SJSA1 (cell line): ENCODE measurements at regions not wholly inside any gene's neighbourhood (a gene's known extent, or its start where the extent isn't known, plus 50 kb on each side); places are given as distances from the start of the nearest gene placed in this dataset.

Source experiments
- DNase-seq, 2 experiments: peaks; one replicate each; pipeline ENCODE4 v3.0.0-alpha.2; 2015 to 2020; ENCODE audit warnings: low spot score in 2 of 2, low read depth in 1 of 2
- H3K27ac ChIP-seq: fragments of 250-450 bp; sonication (Bioruptor Pico); 2 replicates; pipeline ENCODE4 v1.5.1; 2020; ENCODE audit warnings: mild to moderate bottlenecking, moderate library complexity
- H3K27me3 ChIP-seq: fragments of 250-450 bp; sonication (Bioruptor Pico); replicated peaks from 2 replicates; pipeline ENCODE4 v1.5.1; 2020; ENCODE audit warnings: mild to moderate bottlenecking, moderate library complexity
- H3K36me3 ChIP-seq: fragments of 250-450 bp; sonication (Bioruptor Pico); 2 replicates; pipeline ENCODE4 v1.5.1; 2020; ENCODE audit warnings: mild to moderate bottlenecking
- H3K4me1 ChIP-seq: fragments of 250-450 bp; sonication (Bioruptor Pico); replicated peaks from 2 replicates; pipeline ENCODE4 v1.6.1; 2021; ENCODE audit warnings: mild to moderate bottlenecking
- H3K4me3 ChIP-seq: fragments of 250-450 bp; sonication (Bioruptor Pico); 2 replicates; pipeline ENCODE4 v1.5.1; 2020; ENCODE audit warnings: mild to moderate bottlenecking
- H3K9me3 ChIP-seq: fragments of 250-450 bp; sonication (Bioruptor Pico); replicated peaks from 2 replicates; pipeline ENCODE4 v1.5.1; 2020; ENCODE audit warnings: mild to moderate bottlenecking

GRCh38 chr3:124229420-124229819 is 237.5 kb upstream of the ROPN1 start:
- no peaks in the 10 kb centered on the region for H3K27me3 ChIP-seq
- H3K9me3 ChIP-seq, result no peaks in the 10 kb centered on the region; the same call in 1 of the 2 replicates
- no peak overlapping the region for H3K27ac ChIP-seq
- no peak overlapping the region for H3K4me3 ChIP-seq
- no peaks in the 10 kb centered on the region for H3K36me3 ChIP-seq
- DNase-seq, result no peak
- no peaks in the 10 kb centered on the region for H3K4me1 ChIP-seq

- Histone ChIP-seq H3K9me3 (no peaks in the 10 kb centered on the region; the same call in 1 of the 2 replicates), H3K4me1 (no peaks in the 10 kb centered on the region), H3K4me3 (no peak overlapping the region), H3K27ac (no peak overlapping the region), H3K27me3 (no peaks in the 10 kb centered on the region), H3K36me3 (no peaks in the 10 kb centered on the region)
- DNase-seq, result no peak
Measured at GRCh38 chr3:124229836-124230235, 237.9 kb upstream of the ROPN1 start.

- Histone ChIP-seq H3K27me3 (no peaks in the 10 kb centered on the region), H3K4me1 (no peaks in the 10 kb centered on the region), H3K9me3 (no peaks in the 10 kb centered on the region; the same call in 1 of the 2 replicates), H3K4me3 (no peak overlapping the region), H3K27ac (no peak overlapping the region), H3K36me3 (no peaks in the 10 kb centered on the region)
- DNase-seq, result no peak
Measured at GRCh38 chr3:124230432-124230831, 238.5 kb upstream of the ROPN1 start.

GRCh38 chr3:124230998-124231397 is 239.1 kb upstream of the ROPN1 start:
- no peaks in the 10 kb centered on the region for H3K4me1 ChIP-seq
- H3K4me3 ChIP-seq, result no peak overlapping the region
- no peaks in the 10 kb centered on the region for H3K27me3 ChIP-seq
- no peak overlapping the region for H3K27ac ChIP-seq
- DNase-seq, result no peak
- no peaks in the 10 kb centered on the region; the same call in 1 of the 2 replicates for H3K9me3 ChIP-seq
- H3K36me3 ChIP-seq, result no peaks in the 10 kb centered on the region

- H3K36me3 ChIP-seq, result no peaks in the 10 kb centered on the region
- no peak overlapping the region for H3K27ac ChIP-seq
- no peak for DNase-seq
- H3K9me3 ChIP-seq, result no peaks in the 10 kb centered on the region
- no peaks in the 10 kb centered on the region for H3K4me1 ChIP-seq
- H3K27me3 ChIP-seq, result no peaks in the 10 kb centered on the region
- H3K4me3 ChIP-seq, result no peak overlapping the region
Measured at GRCh38 chr3:124234852-124235252, 242.9 kb upstream of the ROPN1 start.

DNA sequence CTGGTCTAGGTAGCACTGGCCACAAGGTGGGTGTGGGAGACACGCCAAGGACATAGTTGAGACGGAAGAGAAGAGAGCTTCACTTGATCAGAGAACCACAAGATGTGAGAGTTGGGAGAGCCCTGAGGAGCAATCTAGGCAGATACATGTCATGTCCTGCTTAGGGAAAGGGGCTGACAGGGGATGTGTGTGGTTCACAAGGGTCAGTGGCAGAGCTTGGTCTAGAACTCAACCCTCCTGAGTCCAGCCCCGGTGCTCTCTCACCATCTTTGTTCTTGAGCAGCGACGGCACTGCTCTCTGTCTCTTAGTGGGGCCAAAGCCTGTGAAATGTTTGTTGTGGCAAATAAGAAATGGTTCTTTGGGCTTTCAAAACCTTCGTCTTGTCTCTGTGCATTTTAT is 243.5 kb upstream of the ROPN1 start:
- no peak overlapping the region for H3K4me3 ChIP-seq
- no peaks in the 10 kb centered on the region for H3K27me3 ChIP-seq
- no peak overlapping the region for H3K27ac ChIP-seq
- H3K36me3 ChIP-seq, result no peaks in the 10 kb centered on the region
- H3K4me1 ChIP-seq, result no peaks in the 10 kb centered on the region
- H3K9me3 ChIP-seq, result no peaks in the 10 kb centered on the region
- DNase-seq, result no peak

GRCh38 chr3:124243177-124243859 is 251.4 kb upstream of the ROPN1 start:
- no peaks in the 10 kb centered on the region for H3K27me3 ChIP-seq
- no peak overlapping the region for H3K27ac ChIP-seq
- H3K36me3 ChIP-seq, result no peaks in the 10 kb centered on the region
- peaks cover 6% of the 10 kb centered on the region for H3K4me1 ChIP-seq
- H3K4me3 ChIP-seq, result no peak overlapping the region
- DNase-seq, result no peak
- H3K9me3 ChIP-seq, result no peaks in the 10 kb centered on the region

DNA sequence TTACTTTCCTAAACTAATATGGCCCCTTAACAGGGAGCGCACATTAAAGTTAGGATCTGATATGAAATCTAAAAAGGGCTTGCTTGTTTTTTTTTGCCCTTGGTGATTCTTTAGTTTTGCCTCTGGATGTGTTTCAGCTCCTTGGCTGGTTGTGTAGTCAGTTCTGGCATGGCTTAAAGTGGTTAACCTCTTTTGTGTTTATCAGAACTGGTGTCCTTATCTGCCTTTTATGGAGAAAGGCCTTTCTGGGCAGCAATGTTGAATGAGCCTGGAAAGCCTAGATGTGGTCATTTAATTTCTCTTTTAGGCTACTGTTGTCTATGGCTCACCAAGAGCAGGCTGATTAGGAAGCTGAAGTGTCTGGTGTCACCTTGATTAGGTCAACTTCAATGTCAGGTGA is 254.5 kb upstream of the ROPN1 start:
- no peak overlapping the region for H3K4me3 ChIP-seq
- peaks cover 14% of the 10 kb centered on the region for H3K4me1 ChIP-seq
- H3K27me3 ChIP-seq, result no peaks in the 10 kb centered on the region
- no peak overlapping the region for H3K27ac ChIP-seq
- H3K9me3 ChIP-seq, result no peaks in the 10 kb centered on the region
- no peak for DNase-seq
- no peaks in the 10 kb centered on the region for H3K36me3 ChIP-seq

- H3K36me3 ChIP-seq, result no peaks in the 10 kb centered on the region
- no peaks in the 10 kb centered on the region for H3K27me3 ChIP-seq
- H3K27ac ChIP-seq, result no peak overlapping the region
- H3K4me1 ChIP-seq, result peaks cover 14% of the 10 kb centered on the region
- H3K4me3 ChIP-seq, result no peak overlapping the region
- no peak for DNase-seq
- H3K9me3 ChIP-seq, result no peaks in the 10 kb centered on the region
Measured at GRCh38 chr3:124246949-124247348, 255.0 kb upstream of the ROPN1 start.

DNA sequence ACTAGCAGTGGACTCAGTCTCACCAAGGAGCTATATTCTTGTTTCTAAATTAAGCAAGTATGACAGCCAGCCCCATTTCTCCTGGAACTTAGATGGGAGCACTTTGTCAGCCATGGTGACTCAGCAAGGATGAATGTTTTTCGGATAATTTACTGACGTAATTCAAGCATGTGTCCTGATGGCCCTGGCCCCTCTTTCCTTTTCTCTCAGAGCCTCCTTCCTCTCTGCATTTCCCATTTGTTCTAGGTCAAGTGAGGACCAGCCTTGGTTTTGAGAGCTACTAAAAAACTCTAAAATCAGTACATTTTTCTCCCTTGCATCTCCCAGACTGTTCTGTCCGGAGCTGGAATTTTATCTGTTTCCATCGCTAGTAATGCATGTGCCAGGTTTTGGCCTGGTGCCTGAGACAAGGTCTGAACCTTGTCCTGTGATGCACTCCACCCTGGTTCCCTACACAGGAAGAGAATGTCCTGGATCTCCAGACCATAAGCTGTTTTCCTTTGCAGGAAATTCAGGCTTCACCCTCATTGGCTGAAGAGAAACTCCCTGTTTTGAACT is 256.6 kb upstream of the ROPN1 start:
- Histone ChIP-seq H3K4me3 (no peak overlapping the region), H3K27me3 (no peaks in the 10 kb centered on the region), H3K9me3 (no peaks in the 10 kb centered on the region), H3K36me3 (no peaks in the 10 kb centered on the region), H3K27ac (peak overlapping the region; percentile 64), H3K4me1 (peaks cover 14% of the 10 kb centered on the region)
- DNase-seq, result peak; percentile 49 to 70

DNA sequence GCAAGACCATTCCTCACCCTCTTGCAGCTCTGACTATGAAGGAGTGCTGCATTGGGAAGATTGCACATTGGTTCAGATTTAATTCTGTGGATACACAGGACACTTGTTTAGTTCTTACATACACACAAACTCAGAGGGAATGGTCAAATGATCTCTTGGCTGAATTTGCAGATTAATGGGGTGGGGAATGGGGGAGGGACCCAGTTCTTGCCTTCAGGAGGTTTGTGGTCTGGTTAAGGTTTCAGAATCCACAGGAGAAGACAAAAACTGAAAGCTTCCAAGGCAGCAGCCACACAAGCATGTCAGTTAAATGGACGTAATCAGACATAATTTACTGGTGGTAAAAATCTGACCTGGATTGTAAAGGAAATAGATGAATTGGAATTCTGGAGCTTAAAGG is 257.1 kb upstream of the ROPN1 start:
- Histone ChIP-seq H3K4me3 (no peak overlapping the region), H3K9me3 (no peaks in the 10 kb centered on the region), H3K27me3 (no peaks in the 10 kb centered on the region), H3K36me3 (no peaks in the 10 kb centered on the region), H3K27ac (peak overlapping the region; percentile 64), H3K4me1 (peaks cover 14% of the 10 kb centered on the region)
- no peak for DNase-seq

- Histone ChIP-seq H3K4me1 (peaks cover 14% of the 10 kb centered on the region), H3K4me3 (no peak overlapping the region), H3K36me3 (no peaks in the 10 kb centered on the region), H3K27me3 (no peaks in the 10 kb centered on the region), H3K9me3 (no peaks in the 10 kb centered on the region), H3K27ac (no peak overlapping the region)
- no peak for DNase-seq
Measured at GRCh38 chr3:124250053-124250452, 258.1 kb upstream of the ROPN1 start.

GRCh38 chr3:124256156-124256555 is 264.2 kb upstream of the ROPN1 start:
- no peak for DNase-seq
- no peaks in the 10 kb centered on the region for H3K36me3 ChIP-seq
- no peak overlapping the region for H3K4me3 ChIP-seq
- H3K27me3 ChIP-seq, result no peaks in the 10 kb centered on the region
- peaks cover 14% of the 10 kb centered on the region for H3K4me1 ChIP-seq
- H3K9me3 ChIP-seq, result no peaks in the 10 kb centered on the region
- no peak overlapping the region for H3K27ac ChIP-seq

DNA sequence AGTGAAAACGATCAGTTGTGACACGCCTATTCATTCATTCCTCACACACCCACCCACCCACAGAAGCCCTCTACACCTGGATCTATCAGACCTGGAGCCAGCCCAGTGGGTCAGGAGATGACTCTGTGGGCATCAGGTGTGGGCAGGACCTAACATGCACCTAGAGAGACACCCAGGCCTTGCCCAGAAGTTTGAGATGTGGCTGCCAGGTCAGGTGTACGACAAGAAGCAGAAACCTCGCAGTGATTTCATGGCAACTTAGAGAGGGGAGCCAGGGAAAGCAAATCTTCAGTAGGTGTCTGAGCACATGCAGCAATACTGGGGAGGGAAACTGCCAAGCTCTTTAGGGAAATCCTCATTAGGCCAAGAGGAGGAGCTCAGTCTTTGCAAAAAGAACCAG is 264.7 kb upstream of the ROPN1 start:
- Histone ChIP-seq H3K9me3 (no peaks in the 10 kb centered on the region), H3K4me3 (no peak overlapping the region), H3K27ac (no peak overlapping the region), H3K36me3 (no peaks in the 10 kb centered on the region), H3K27me3 (no peaks in the 10 kb centered on the region), H3K4me1 (peaks cover 19% of the 10 kb centered on the region)
- DNase-seq, result no peak
